ENCODE measurements at regions not wholly inside any gene's neighbourhood (a gene's known extent, or its start where the extent isn't known, plus 50 kb on each side); places are given as distances from the start of the nearest gene placed in this dataset.

DNA sequence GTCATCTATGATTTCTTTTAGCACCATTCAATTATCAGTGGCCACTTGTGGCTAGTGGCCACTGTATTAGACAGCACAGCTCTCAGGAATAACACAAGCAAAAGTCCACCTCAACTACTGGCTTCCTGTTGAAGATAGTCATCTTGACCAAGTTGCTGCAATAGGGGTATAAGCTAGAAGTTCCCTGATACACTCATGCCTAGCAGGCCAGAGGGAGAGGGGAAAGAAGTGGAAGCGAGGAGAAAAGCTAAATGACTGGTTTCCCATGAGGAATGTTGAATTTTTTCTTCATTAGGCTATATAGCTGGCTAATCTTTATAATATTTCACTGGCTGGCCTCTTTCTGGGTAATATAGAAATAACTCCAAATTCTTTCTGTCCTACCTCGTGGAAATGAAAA lies 327.5 kb upstream of the MEOX2 start:
- H3K9me3 Mint-ChIP-seq = peaks cover 1% of the 10 kb centered on the region
- H3K27me3 Mint-ChIP-seq = no peaks in the 10 kb centered on the region
- TF ChIP-seq, protein P1, sequence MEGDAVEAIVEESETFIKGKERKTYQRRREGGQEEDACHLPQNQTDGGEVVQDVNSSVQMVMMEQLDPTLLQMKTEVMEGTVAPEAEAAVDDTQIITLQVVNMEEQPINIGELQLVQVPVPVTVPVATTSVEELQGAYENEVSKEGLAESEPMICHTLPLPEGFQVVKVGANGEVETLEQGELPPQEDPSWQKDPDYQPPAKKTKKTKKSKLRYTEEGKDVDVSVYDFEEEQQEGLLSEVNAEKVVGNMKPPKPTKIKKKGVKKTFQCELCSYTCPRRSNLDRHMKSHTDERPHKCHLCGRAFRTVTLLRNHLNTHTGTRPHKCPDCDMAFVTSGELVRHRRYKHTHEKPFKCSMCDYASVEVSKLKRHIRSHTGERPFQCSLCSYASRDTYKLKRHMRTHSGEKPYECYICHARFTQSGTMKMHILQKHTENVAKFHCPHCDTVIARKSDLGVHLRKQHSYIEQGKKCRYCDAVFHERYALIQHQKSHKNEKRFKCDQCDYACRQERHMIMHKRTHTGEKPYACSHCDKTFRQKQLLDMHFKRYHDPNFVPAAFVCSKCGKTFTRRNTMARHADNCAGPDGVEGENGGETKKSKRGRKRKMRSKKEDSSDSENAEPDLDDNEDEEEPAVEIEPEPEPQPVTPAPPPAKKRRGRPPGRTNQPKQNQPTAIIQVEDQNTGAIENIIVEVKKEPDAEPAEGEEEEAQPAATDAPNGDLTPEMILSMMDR (IDR thresholded peaks at IDR 0.05) = no peak
- intact Hi-C loops (cut with micrococcal nuclease) = no loop called here
- ATAC-seq (no peak), DNase-seq (no peak)
- POLR2A ChIA-PET = no interaction called here
- H3K4me1 Mint-ChIP-seq (ENCODE audit: low read depth) = no peaks in the 10 kb centered on the region
- H3K27ac Mint-ChIP-seq = no peak overlapping the region
- CTCF ChIA-PET = no interaction called here
- no peaks in the 10 kb centered on the region for H3K36me3 Mint-ChIP-seq (ENCODE audit: low read depth)
- H3K4me3 Mint-ChIP-seq = no peak overlapping the region

DNA sequence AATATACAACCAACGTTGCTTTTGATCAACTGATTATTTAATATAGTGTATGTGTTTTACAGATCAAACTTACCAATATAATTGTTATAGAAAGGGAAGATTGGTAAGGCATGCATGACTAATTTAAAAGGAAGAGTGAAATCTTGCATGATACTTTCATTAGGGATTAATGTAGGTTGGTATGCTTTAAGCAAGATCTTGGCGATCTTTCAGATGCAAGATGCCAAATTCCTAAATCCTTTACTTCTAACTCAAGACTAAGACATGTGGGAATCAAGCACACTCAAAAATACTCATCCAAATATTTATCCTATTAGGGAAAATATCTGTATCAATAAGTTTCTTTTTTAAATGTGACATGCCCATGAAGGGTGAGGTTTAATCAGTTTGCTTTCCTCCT lies 321.4 kb upstream of the MEOX2 start:
- H3K4me3 Mint-ChIP-seq = no peak overlapping the region
- ATAC-seq (no peak), DNase-seq (no peak)
- H3K27ac Mint-ChIP-seq = no peak overlapping the region
- intact Hi-C loops (cut with micrococcal nuclease) = no loop called here
- ChIA-PET POLR2A (no interaction called here), CTCF (no interaction called here)
- TF ChIP-seq, protein P1 (IDR thresholded peaks at IDR 0.05) = no peak
- H3K36me3 Mint-ChIP-seq (ENCODE audit: low read depth) = no peaks in the 10 kb centered on the region
- no peaks in the 10 kb centered on the region for H3K27me3 Mint-ChIP-seq
- peaks cover 1% of the 10 kb centered on the region for H3K9me3 Mint-ChIP-seq
- H3K4me1 Mint-ChIP-seq (ENCODE audit: low read depth) = no peaks in the 10 kb centered on the region

DNA sequence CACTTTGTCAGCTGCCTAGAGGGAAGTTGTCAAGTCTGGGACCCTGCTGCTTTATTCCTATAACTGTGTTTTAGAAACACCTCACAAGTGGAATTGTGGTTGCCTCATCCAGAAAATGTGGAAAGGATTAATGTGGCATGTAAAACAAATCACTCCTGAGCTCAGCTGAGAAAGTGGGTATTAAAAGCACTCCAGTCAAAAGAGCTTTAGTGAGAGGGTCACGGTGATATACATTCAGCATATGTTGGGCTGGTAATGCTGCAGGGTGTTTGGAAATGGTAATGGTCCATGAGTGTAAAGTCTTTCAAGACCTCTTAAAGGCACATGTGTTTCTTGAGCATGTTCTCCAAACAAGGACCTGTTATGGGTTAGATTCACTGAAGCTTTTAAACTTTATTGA lies 318.2 kb upstream of the MEOX2 start:
- no peaks in the 10 kb centered on the region for H3K27me3 Mint-ChIP-seq
- TF ChIP-seq, protein P1 (IDR thresholded peaks at IDR 0.05) = no peak

DNA sequence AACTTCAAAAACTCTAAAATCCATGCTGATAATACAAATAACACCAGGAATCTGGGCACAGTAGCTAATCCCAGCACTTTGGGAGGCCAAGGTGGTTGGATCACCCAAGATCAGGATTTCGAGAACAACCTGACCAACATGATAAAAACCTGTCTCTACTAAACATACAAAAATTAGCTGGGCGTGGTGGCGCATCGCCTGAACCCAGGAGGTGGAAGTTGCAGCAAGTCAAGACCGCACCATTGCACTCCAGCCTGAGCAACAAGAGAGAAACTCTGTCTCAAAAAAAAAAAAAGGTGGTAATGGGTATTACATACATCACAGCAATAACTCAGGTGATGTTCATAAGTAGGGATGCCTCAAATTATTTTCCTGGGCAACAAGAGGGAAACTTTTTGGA lies 315.0 kb upstream of the MEOX2 start:
- ChIA-PET CTCF (no interaction called here), POLR2A (no interaction called here)
- TF ChIP-seq, protein P1 (IDR thresholded peaks at IDR 0.05) = no peak
- intact Hi-C loops (cut with micrococcal nuclease) = no loop called here
- H3K4me3 Mint-ChIP-seq = no peak overlapping the region
- no peaks in the 10 kb centered on the region for H3K36me3 Mint-ChIP-seq (ENCODE audit: low read depth)
- no peaks in the 10 kb centered on the region for H3K4me1 Mint-ChIP-seq (ENCODE audit: low read depth)
- ATAC-seq (no peak), DNase-seq (no peak)
- no peak overlapping the region for H3K27ac Mint-ChIP-seq
- no peaks in the 10 kb centered on the region for H3K27me3 Mint-ChIP-seq
- no peaks in the 10 kb centered on the region for H3K9me3 Mint-ChIP-seq

More for the DNA sequence above, 318.2 kb upstream of the MEOX2 start:
- ChIA-PET CTCF (no interaction called here), POLR2A (no interaction called here)
- DNase-seq (no peak), ATAC-seq (no peak)
- no peaks in the 10 kb centered on the region for H3K9me3 Mint-ChIP-seq
- H3K4me3 Mint-ChIP-seq = no peak overlapping the region
- H3K36me3 Mint-ChIP-seq (ENCODE audit: low read depth) = no peaks in the 10 kb centered on the region
- intact Hi-C loops (cut with micrococcal nuclease) = no loop called here
- H3K27ac Mint-ChIP-seq = no peak overlapping the region
- no peaks in the 10 kb centered on the region for H3K4me1 Mint-ChIP-seq (ENCODE audit: low read depth)

DNA sequence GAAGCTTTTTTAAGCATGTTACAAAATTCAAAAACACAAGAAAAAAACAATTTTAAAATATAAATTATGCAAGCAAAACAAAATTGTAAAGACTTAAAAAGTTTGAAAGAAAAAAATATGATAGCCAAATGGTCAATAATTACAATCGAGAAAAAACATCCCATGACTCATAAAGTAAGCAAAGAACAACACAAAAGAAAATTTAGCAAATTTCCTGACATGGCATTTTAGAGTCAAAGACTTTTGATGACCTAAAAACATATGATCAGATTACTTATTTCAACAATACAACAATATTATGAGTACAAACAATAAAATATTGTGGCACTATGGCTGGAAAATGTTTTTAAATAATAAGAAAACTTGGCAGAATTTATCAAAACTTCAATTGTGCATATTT lies 312.1 kb upstream of the MEOX2 start:
- no peaks in the 10 kb centered on the region for H3K4me1 Mint-ChIP-seq (ENCODE audit: low read depth)
- no peaks in the 10 kb centered on the region for H3K36me3 Mint-ChIP-seq (ENCODE audit: low read depth)
- H3K27ac Mint-ChIP-seq = no peak overlapping the region
- no peak overlapping the region for H3K4me3 Mint-ChIP-seq
- TF ChIP-seq, protein P1 (IDR thresholded peaks at IDR 0.05) = no peak
- POLR2A ChIA-PET = no interaction called here
- ATAC-seq (no peak), DNase-seq (no peak)
- intact Hi-C loops (cut with micrococcal nuclease) = no loop called here
- CTCF ChIA-PET = no interaction called here
- no peaks in the 10 kb centered on the region for H3K27me3 Mint-ChIP-seq
- no peaks in the 10 kb centered on the region for H3K9me3 Mint-ChIP-seq
